ENCODE measurements at regions not wholly inside any gene's neighbourhood (a gene's known extent, or its start where the extent isn't known, plus 50 kb on each side); places are given as distances from the start of the nearest gene placed in this dataset.

- no peaks in the 10 kb centered on the region for H3K27me3 ChIP-seq
- no peaks in the 10 kb centered on the region for H3K9me3 ChIP-seq
- H3K36me3 ChIP-seq, result no peaks in the 10 kb centered on the region
- TF ChIP-seq POLR2A (IDR thresholded peaks at IDR 0.05), result no peak
- no peak for TF ChIP-seq CTCF (IDR thresholded peaks at IDR 0.05)
- no peaks in the 10 kb centered on the region for H3K4me1 ChIP-seq
- ATAC-seq, result no peak
- no peak for DNase-seq
- intact Hi-C loops (cut with DNase I), result no loop called here
- no peak overlapping the region for H3K27ac ChIP-seq
- H3K4me3 ChIP-seq, result no peak overlapping the region
- 12% methylated on average over 10 of the region's 16 CpGs for WGBS (ENCODE audit: insufficient coverage, low coverage, low lambda C conversion rate, missing lambda C conversion rate)
Observed at GRCh38 chr1:4027492-4028138, 127.5 kb upstream of the C1orf174 start.

- intact Hi-C loops (cut with DNase I), result no loop called here
- Histone ChIP-seq H3K9me3 (no peaks in the 10 kb centered on the region), H3K27me3 (no peaks in the 10 kb centered on the region), H3K4me1 (no peaks in the 10 kb centered on the region), H3K4me3 (no peak overlapping the region), H3K27ac (no peak overlapping the region), H3K36me3 (no peaks in the 10 kb centered on the region)
- TF ChIP-seq CTCF (IDR thresholded peaks at IDR 0.05), result no peak
- TF ChIP-seq POLR2A (IDR thresholded peaks at IDR 0.05), result no peak
- 67% methylated on average over 6 of the region's 6 CpGs for WGBS (ENCODE audit: insufficient coverage, low coverage, low lambda C conversion rate, missing lambda C conversion rate)
- DNase-seq (no peak), ATAC-seq (no peak)
Observed at GRCh38 chr1:4028139-4028501, 128.0 kb upstream of the C1orf174 start.

DNA sequence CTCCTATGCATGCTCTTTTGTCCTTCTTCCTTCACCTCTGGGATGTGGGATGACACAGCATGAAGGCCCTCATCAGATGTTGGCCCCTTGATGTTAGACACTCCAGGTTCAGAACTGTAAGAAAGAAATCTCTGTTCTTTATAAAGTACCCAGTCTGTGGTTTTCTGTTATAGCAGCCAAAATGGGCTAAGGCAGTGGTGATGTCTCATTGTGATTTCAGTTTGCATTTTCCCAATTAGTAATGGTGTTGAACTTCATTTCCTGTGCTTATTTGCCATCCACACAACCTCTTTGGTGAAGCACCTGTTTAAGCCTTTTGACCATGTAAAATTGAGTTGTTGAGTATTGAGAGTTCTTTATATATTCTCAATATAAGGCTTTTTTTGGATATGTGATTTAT is 129.3 kb upstream of the C1orf174 start:
- intact Hi-C loops (cut with DNase I), result no loop called here
- Histone ChIP-seq H3K27me3 (no peaks in the 10 kb centered on the region), H3K9me3 (no peaks in the 10 kb centered on the region)

GRCh38 chr1:4032571-4032970 is 132.5 kb upstream of the C1orf174 start:
- DNase-seq, result no peak

More for the DNA sequence above, 129.3 kb upstream of the C1orf174 start:
- ATAC-seq, result no peak
- H3K27ac ChIP-seq, result no peak overlapping the region
- no peak for DNase-seq
- H3K36me3 ChIP-seq, result no peaks in the 10 kb centered on the region
- no peak for TF ChIP-seq CTCF (IDR thresholded peaks at IDR 0.05)
- TF ChIP-seq POLR2A (IDR thresholded peaks at IDR 0.05), result no peak
- no peak overlapping the region for H3K4me3 ChIP-seq
- no peaks in the 10 kb centered on the region for H3K4me1 ChIP-seq

More at GRCh38 chr1:4032571-4032970, 132.5 kb upstream of the C1orf174 start:
- Histone ChIP-seq H3K36me3 (no peaks in the 10 kb centered on the region), H3K27me3 (no peaks in the 10 kb centered on the region), H3K4me3 (no peak overlapping the region), H3K27ac (no peak overlapping the region), H3K9me3 (no peaks in the 10 kb centered on the region), H3K4me1 (no peaks in the 10 kb centered on the region)
- ATAC-seq, result no peak
- intact Hi-C loops (cut with DNase I), result no loop called here
- WGBS (ENCODE audit: insufficient coverage, low coverage, low lambda C conversion rate, missing lambda C conversion rate), result 56% methylated on average over 4 of the region's 6 CpGs
- TF ChIP-seq POLR2A (IDR thresholded peaks at IDR 0.05) (no peak), CTCF (IDR thresholded peaks at IDR 0.05) (no peak)

Data from right lobe of liver (tissue), 6 donors.